Nephron (organoid): ENCODE measurements at regions not wholly inside any gene's neighbourhood (a gene's known extent, or its start where the extent isn't known, plus 50 kb on each side); places are given as distances from the start of the nearest gene placed in this dataset.
"Not testable (repeated sequence)": the region's sequence is repeated elsewhere in the genome, so short reads cannot be mapped to it uniquely, and the experiment has no call there.

Source experiments
- H3K27ac Mint-ChIP-seq, 3 experiments: 2 replicates each; pipeline ENCODE4 v1.8.0; 2020; ENCODE audit warnings: mixed read lengths in 3 of 3, mild to moderate bottlenecking in 2 of 3, moderate library complexity in 1 of 3
- H3K27me3 Mint-ChIP-seq: 2 replicates; pipeline ENCODE4 v1.8.0; 2021; ENCODE audit warnings: low read depth, mild to moderate bottlenecking, moderate library complexity, mixed read lengths
- H3K36me3 Mint-ChIP-seq: 2 replicates; pipeline ENCODE4 v1.8.0; 2020; ENCODE audit warnings: low read depth, mixed read lengths
- H3K4me1 Mint-ChIP-seq: 2 replicates; pipeline ENCODE4 v1.8.0; 2020; ENCODE audit warnings: mixed read lengths
- H3K4me3 Mint-ChIP-seq, 3 experiments: 2 replicates each; pipeline ENCODE4 v1.8.0; 2020; ENCODE audit warnings: mild to moderate bottlenecking in 3 of 3, mixed read lengths in 3 of 3, moderate library complexity in 2 of 3
- H3K9me3 Mint-ChIP-seq: 2 replicates; pipeline ENCODE4 v1.8.0; 2020; ENCODE audit warnings: mixed read lengths
- TF ChIP-seq, protein P1 (sequence below), 3 experiments: fragments of 200-600 bp; sonication (generic); IDR thresholded peaks; one replicate each; pipeline ENCODE4 v1.5.0; 2021; ENCODE audit warnings: antibody characterized with exemption in 3 of 3; ENCODE audit not compliant: unreplicated experiment in 3 of 3

DNA sequence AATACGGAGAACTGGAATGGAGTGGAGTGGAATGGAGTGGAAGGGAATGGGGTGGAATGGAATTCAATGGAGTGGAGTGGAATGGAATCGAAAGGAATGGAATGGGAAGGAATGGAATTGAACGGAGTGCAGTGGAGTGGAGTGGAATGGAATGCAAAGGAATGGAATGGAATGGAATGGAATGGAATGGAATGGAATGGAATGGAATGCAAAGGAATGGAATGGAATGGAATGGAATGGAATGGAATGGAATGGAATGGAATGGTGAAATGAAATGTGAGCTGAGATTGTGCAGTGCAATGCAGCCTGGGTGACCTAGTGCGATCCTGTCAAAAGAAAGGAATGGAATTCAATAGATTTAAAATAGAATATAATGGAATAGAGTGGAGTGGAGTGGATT lies 357.3 kb upstream of the WSB1 start:
- H3K4me3 Mint-ChIP-seq, H3K4me1 Mint-ChIP-seq, H3K27me3 Mint-ChIP-seq, H3K27ac Mint-ChIP-seq, H3K9me3 Mint-ChIP-seq, H3K36me3 Mint-ChIP-seq: not testable (repeated sequence)

DNA sequence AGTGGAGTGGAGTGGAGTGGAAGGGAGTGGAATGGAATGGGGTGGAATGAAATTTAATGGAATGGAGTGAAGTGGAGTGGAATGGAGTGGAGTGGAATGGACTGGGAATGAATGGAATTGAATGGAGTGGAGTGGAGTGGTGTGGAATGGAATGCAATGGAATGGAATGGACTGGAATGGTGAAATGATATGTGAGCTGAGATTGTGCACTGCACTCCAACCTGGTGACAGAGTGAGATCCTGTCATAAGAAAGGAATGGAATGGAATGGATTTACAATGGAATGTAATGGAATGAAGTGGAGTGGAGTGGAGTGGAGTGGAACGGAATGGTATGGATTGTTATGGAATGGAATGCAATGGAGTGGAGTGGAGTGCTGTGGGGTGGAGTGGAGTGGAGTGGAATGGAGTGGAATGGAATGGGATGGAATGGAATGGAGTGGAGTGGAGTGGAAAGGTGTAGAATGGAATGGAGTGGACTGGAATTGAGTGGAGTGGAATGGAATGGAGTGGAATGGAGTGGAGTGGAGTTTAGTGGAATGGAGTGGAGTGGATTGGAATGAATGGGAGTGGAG lies 356.1 kb upstream of the WSB1 start:
- H3K9me3 Mint-ChIP-seq, H3K27me3 Mint-ChIP-seq, H3K4me3 Mint-ChIP-seq, H3K36me3 Mint-ChIP-seq, H3K27ac Mint-ChIP-seq, H3K4me1 Mint-ChIP-seq: not testable (repeated sequence)

DNA sequence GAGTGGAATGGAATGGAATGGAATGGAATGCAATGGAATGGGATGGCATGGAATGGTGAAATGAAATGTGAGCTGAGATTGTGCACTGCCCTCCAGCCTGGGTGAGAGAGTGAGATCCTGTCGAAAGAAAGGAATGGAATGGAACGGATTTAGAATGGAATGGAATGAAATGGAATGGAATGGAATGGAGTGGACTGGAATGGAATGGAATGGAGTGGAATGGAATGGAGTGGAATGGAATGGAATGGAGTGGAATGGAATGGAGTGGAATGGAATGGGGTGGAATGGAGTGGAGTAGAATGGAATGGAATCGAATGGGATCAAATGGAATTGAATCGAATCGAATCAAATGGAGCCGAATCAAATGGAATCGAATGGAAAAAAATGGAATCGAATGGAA lies 354.2 kb upstream of the WSB1 start:
- H3K4me3 Mint-ChIP-seq, H3K27ac Mint-ChIP-seq, H3K9me3 Mint-ChIP-seq, H3K27me3 Mint-ChIP-seq, H3K36me3 Mint-ChIP-seq, H3K4me1 Mint-ChIP-seq: not testable (repeated sequence)

DNA sequence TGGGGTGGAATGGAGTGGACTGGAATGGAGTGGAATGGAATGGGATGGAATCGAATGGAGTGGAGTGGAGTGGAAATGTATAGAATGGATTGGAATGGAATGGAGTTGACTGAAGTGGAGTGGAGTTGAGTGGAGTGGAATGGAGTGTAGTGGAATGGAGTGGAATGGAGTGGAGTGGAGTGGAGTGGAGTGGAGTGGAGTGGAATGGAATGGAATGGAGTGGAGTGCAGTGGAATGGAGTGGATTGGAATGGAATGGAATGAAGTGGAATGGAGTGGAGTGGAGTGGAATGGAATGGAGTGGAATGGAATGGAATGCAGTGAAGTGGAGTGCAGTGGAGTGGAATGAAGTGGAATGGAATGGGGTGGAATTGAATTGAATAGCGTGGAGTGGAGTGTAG lies 353.3 kb upstream of the WSB1 start:
- not testable (repeated sequence) for H3K4me3 Mint-ChIP-seq, H3K9me3 Mint-ChIP-seq, H3K27me3 Mint-ChIP-seq, H3K4me1 Mint-ChIP-seq, H3K27ac Mint-ChIP-seq, H3K36me3 Mint-ChIP-seq

DNA sequence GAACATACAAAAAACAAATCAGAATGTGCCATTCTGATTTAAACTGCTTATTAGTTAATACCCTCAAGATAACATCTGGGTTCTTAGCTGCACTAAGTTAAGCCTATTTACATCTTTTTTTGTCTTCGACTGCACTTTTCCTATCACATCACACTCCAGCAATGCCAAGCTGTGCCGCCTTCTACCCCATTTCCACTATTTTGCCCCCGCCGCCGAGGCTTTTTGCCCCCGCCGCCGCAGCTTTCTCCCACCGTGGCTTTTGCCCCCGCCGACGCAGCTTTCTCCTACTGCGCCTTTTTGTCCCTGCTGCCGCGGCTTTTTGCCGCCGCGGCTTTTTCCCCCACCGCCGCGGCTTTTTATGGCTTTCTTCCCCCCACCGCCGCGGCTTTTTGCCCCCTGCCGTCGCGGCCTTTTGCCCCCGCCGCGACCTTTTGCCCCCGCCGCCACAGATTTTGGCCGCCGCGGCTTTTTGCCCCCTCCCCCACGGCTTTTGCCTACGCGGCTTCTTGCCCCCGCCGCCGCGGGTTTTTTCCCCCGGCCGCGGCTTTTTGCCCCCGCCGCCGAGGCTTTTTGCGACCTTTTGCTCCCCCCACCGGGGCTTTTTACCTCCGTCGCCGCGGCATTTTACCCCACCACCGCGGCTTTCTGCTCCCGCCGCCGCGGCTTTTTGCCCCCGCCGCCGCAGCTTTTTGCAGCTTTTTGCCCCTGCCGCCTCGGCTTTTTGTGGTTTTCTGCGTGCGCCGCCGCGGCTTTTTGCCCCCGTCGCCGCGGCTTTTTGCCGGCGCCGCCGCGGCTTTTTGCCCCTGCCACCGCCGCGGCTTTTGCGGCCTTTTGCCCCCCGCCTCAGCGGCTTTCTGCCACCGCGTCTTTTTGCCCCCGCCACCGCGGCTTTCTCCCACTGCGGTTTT lies 331.4 kb upstream of the WSB1 start:
- Mint-ChIP-seq H3K4me1 (no peaks in the 10 kb centered on the region), H3K9me3 (peaks cover 28% of the 10 kb centered on the region), H3K36me3 (no peaks in the 10 kb centered on the region), H3K27me3 (no peaks in the 10 kb centered on the region), H3K4me3 (no peak overlapping the region), H3K27ac (no peak overlapping the region)
- TF ChIP-seq, protein P1, sequence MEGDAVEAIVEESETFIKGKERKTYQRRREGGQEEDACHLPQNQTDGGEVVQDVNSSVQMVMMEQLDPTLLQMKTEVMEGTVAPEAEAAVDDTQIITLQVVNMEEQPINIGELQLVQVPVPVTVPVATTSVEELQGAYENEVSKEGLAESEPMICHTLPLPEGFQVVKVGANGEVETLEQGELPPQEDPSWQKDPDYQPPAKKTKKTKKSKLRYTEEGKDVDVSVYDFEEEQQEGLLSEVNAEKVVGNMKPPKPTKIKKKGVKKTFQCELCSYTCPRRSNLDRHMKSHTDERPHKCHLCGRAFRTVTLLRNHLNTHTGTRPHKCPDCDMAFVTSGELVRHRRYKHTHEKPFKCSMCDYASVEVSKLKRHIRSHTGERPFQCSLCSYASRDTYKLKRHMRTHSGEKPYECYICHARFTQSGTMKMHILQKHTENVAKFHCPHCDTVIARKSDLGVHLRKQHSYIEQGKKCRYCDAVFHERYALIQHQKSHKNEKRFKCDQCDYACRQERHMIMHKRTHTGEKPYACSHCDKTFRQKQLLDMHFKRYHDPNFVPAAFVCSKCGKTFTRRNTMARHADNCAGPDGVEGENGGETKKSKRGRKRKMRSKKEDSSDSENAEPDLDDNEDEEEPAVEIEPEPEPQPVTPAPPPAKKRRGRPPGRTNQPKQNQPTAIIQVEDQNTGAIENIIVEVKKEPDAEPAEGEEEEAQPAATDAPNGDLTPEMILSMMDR (IDR thresholded peaks at IDR 0.05; ENCODE audit: unreplicated experiment in 3 of 3) = no peak

DNA sequence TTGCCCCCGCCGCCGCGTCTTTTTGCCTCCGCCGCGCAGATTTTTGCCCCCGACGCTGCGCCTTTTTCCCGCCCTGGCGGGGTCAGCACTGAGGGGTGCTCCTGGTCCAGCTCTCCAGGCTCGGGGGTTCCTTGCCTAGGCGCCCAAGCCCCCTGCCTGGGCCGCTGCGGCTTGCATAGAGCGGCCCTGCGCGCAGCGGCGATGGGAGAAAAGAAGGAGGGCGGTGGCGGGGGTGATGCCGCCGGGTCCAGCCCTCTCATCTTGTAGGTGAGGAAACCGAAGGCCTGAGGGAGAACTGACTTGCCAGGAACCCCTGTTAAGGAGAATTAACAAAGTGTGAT lies 330.8 kb upstream of the WSB1 start:
- no peaks in the 10 kb centered on the region for H3K36me3 Mint-ChIP-seq
- peaks cover 25% of the 10 kb centered on the region for H3K9me3 Mint-ChIP-seq
- H3K4me3 Mint-ChIP-seq = no peak overlapping the region
- H3K4me1 Mint-ChIP-seq = no peaks in the 10 kb centered on the region
- H3K27me3 Mint-ChIP-seq = no peaks in the 10 kb centered on the region
- TF ChIP-seq, protein P1 (IDR thresholded peaks at IDR 0.05; ENCODE audit: unreplicated experiment in 3 of 3) = no peak
- H3K27ac Mint-ChIP-seq = no peak overlapping the region

DNA sequence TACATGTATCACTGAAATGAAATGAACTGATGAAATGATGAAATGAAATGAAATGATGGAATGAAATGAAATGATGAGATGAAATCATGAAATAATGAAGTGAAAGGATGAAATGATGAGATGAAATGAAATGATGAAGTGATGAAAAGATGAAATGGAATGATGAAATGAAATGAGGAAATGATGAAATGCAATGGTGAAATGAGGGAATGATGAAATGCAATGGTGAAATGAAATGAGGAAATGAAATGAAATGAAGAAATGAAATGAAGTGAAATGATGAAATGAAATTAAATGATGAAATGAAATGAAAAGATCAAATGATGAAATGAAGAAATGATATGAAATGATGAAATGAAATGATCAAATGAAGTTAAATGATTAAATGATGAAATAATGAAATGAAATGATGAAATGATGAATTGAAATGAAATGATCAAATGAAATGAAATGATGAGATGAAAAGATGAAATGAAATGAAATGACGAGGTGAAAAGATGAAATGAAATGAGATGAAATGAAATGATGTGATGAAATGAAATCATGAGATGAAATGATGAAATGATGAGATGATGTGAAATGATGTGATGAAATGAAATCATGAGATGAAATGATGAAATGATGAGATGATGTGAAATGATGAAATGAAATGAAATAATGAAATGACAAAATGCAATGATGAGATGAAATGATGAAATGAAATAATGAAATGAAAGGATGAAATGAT lies 327.9 kb upstream of the WSB1 start:
- not testable (repeated sequence) for H3K36me3 Mint-ChIP-seq, H3K27me3 Mint-ChIP-seq, H3K4me3 Mint-ChIP-seq, H3K4me1 Mint-ChIP-seq, H3K27ac Mint-ChIP-seq
- peaks cover 23% of the 10 kb centered on the region for H3K9me3 Mint-ChIP-seq

DNA sequence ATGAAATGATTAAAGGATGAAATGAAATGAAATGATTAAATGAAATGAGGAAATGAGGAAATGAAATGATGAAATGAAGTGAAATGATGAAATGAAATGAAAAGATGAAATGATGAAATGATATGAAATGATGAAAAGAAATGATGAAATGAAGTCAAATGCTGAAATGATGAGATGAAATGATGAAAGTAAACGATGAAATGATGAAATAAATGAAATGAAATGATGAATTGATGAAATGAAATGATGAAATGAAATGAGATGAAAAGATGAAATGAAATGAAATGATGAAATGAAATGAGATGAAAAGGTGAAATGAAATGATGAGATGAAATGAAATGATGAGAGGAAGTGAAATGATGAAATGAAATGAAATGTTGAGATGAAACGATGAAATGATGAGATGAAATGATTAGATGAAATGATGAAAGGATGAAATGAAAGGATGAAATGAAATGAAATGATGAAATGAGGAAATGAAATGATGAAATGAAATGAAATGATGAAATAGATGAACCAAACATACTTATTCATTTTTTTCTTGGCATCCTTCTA lies 327.2 kb upstream of the WSB1 start:
- H3K36me3 Mint-ChIP-seq, H3K27me3 Mint-ChIP-seq, H3K4me3 Mint-ChIP-seq, H3K27ac Mint-ChIP-seq, H3K4me1 Mint-ChIP-seq: not testable (repeated sequence)
- H3K9me3 Mint-ChIP-seq = peaks cover 20% of the 10 kb centered on the region

DNA sequence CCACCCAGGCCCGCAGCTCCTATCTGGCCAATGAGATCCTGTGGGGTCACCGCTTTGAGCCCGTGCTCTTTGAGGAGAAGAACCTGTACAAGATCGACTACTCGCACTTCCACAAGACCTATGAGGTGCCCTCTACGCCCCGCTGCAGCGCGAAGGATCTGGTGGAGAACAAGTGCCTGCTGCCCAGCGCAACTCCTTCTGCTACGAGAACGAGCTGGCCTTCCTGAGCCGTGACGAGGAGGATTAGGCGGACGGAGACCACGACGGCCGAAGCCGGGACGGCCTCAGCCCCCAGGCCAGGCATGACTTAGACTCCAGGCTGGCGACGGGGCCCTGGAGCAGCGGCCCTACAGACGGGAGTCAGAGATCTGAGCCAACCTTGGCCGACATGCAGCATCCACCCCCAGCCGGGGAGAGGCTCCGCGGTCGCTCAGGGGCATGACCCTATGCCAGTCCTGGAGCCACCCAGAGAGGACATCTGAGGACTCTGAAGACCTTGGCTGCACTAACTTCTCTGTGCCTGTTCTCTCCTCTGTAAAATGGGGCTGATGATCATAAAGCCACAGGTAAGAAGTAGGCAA lies 312.0 kb upstream of the WSB1 start:
- peaks cover 52% of the 10 kb centered on the region for H3K9me3 Mint-ChIP-seq
- H3K36me3 Mint-ChIP-seq, H3K27me3 Mint-ChIP-seq, H3K4me3 Mint-ChIP-seq, H3K4me1 Mint-ChIP-seq, H3K27ac Mint-ChIP-seq: not testable (repeated sequence)

DNA sequence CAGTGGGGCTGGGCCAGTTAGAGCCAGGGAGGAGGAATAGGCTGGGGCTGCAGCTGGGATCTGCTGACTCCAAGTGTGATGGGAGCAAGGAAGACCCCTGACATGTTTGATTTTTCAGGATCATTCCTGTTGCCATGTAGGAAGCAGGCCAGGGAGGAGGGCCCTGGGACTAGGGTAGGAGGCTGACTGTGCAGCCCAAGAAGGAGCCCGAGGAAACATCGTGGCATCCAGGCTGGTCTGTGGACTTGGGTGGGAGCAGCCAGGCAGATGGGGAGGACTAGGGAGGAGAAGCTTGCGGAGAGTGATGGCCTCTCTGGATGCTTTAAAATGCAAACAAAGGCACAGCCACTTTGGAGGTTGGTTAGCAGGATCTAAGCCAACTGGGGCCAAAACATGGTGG lies 311.4 kb upstream of the WSB1 start:
- H3K27ac Mint-ChIP-seq, H3K4me1 Mint-ChIP-seq, H3K27me3 Mint-ChIP-seq, H3K36me3 Mint-ChIP-seq, H3K4me3 Mint-ChIP-seq: not testable (repeated sequence)
- peaks cover 58% of the 10 kb centered on the region for H3K9me3 Mint-ChIP-seq

DNA sequence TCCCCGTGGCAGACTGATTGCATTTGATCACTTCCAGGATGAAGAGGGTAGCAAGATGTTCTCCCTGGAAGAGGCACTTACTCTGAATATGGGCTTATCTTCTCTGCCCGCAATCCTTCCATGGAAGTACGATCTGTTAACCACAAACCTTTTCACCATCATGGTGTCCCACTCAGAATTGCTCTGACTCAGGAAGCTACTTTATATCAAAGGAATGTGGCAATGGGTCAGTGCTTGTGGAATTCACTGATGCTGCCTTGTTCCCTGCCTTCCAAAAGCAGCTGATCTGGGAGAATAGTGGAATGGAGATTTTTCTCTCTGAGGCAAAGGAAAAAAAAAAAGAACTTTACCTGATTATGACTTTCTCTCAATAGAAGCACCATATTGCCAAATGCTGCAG lies 306.1 kb upstream of the WSB1 start:
- H3K4me3 Mint-ChIP-seq, H3K27ac Mint-ChIP-seq, H3K36me3 Mint-ChIP-seq, H3K4me1 Mint-ChIP-seq, H3K27me3 Mint-ChIP-seq: not testable (repeated sequence)
- peaks cover 66% of the 10 kb centered on the region for H3K9me3 Mint-ChIP-seq

DNA sequence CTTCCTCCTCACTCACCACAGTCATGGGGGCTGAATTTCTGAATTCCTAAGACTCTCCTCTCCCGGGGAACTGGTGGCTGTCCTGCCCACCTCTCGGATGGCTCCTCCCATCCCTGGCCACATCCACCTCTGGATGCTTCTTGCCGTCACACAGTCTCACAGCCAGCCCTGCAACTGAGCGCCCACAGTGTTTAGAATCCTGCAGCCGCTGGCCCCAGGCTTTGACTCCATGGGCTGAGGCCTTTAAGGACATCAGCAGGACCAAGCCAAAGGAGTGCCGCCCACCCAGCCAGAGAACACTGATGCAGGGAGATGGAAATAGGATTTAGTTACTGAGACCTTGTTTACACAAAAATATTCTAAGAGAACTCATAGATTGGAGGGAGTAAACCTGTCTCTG lies 299.3 kb upstream of the WSB1 start:
- H3K27me3 Mint-ChIP-seq, H3K4me3 Mint-ChIP-seq, H3K4me1 Mint-ChIP-seq, H3K36me3 Mint-ChIP-seq, H3K27ac Mint-ChIP-seq: not testable (repeated sequence)
- H3K9me3 Mint-ChIP-seq = peaks cover 58% of the 10 kb centered on the region
